Right lobe of liver (tissue), 6 donors: ENCODE measurements at regions not wholly inside any gene's neighbourhood (a gene's known extent, or its start where the extent isn't known, plus 50 kb on each side); places are given as distances from the start of the nearest gene placed in this dataset.

Source experiments
- ATAC-seq, 4 donors: fragments of 200-7000 bp; cut with Tn5 transposase; one replicate each; pipeline ENCODE4 v1.9.1; 2020; ENCODE audit warnings: mild to moderate bottlenecking in 4 of 4, moderate library complexity in 4 of 4
- DNase-seq, 3 donors: peaks; one replicate each; pipeline ENCODE4 v3.0.0-alpha.2; 2020
- H3K27ac ChIP-seq, 3 donors: fragments of 200-600 bp; one replicate each; pipeline ENCODE4 v1.8.0; 2022
- H3K27me3 ChIP-seq, 2 donors: fragments of 200-600 bp; one replicate each; pipeline ENCODE4 v1.8.0; 2022
- H3K36me3 ChIP-seq, 4 donors: fragments of 200-600 bp; sonication (generic) in 1 of 4; one replicate each; pipeline versions ENCODE4 v1.5.1 to v1.8.0; 2017 to 2022; ENCODE audit warnings: control low read depth in 1 of 4
- H3K4me1 ChIP-seq, 4 donors: fragments of 200-600 bp; sonication (generic) in 1 of 4; one replicate each; pipeline versions ENCODE4 v1.5.1 to v1.8.0; 2017 to 2022; ENCODE audit warnings: control low read depth in 1 of 4
- H3K4me3 ChIP-seq, 3 donors: fragments of 200-600 bp; one replicate each; pipeline ENCODE4 v1.8.0; 2022
- H3K9me3 ChIP-seq, 4 donors: fragments of 200-600 bp; sonication (generic) in 1 of 4; one replicate each; pipeline versions ENCODE4 v1.5.1 to v1.8.0; 2017 to 2022; ENCODE audit warnings: control low read depth in 1 of 4
- CTCF ChIP-seq, 4 donors: fragments of 200-600 bp in 3 of 4; fragments of 450-650 bp in 1 of 4; IDR thresholded peaks; one replicate each; pipeline versions ENCODE4 v1.5.1 to v1.8.0; 2016 to 2022; ENCODE audit warnings: antibody characterized with exemption in 4 of 4, mild to moderate bottlenecking in 2 of 4
- POLR2A ChIP-seq: fragments of 450-650 bp; IDR thresholded peaks from one replicate; pipeline ENCODE4 v1.6.1; 2017; ENCODE audit warnings: antibody characterized with exemption, mild to moderate bottlenecking
- WGBS: methylation state at CpG from one replicate; pipeline ENCODE4 v1.1.6; 2018; ENCODE audit warnings: low coverage, low lambda C conversion rate; ENCODE audit not compliant: insufficient coverage; ENCODE audit errors: missing lambda C conversion rate; 5-methylcytosine and 5-hydroxymethylcytosine counted together
- intact Hi-C, 2 donors: fragments of 100-400 bp; cut with DNase I; formaldehyde crosslinking; loops; one replicate each; pipeline versions ENCODE4 v1.11.2 to v1.14.1; 2022
- donor health status: DM: no; HTN: yes; CAD: no.
- donor health status: DM: no; HTN: no; CAD: no.
- donor health status: DM: no; HTN: no; CAD: no.
- donor health status: DM: no; HTN: yes; CAD: no.
- donor health status: DM: no; HTN: yes; CAD: no.

GRCh38 chr12:107484941-107485340 lies 200.7 kb upstream of the PWP1 start:
- intact Hi-C loops: no loop called here
- 71% methylated on average over 1 of the region's 1 CpG for WGBS
- no peaks in the 10 kb centered on the region for H3K9me3 ChIP-seq
- H3K4me1 ChIP-seq: peaks cover 0 to 6% (median 0%) of the 10 kb centered on the region in 4 donors
- ATAC-seq: no peak
- H3K27ac ChIP-seq: no peak overlapping the region
- no peaks in the 10 kb centered on the region for H3K27me3 ChIP-seq
- no peaks in the 10 kb centered on the region for H3K36me3 ChIP-seq
- DNase-seq: no peak
- no peak overlapping the region for H3K4me3 ChIP-seq
- no peak for TF ChIP-seq POLR2A
- no peak for TF ChIP-seq CTCF (IDR thresholded peaks at IDR 0.05)

- TF ChIP-seq CTCF (IDR thresholded peaks at IDR 0.05) (no peak), POLR2A (no peak)
- no peak for DNase-seq
- H3K4me3 ChIP-seq: no peak overlapping the region
- 18% methylated on average over 1 of the region's 1 CpG for WGBS
- peaks cover 0 to 6% (median 0%) of the 10 kb centered on the region in 4 donors for H3K4me1 ChIP-seq
- H3K36me3 ChIP-seq: no peaks in the 10 kb centered on the region
- H3K27ac ChIP-seq: no peak overlapping the region
- H3K27me3 ChIP-seq: no peaks in the 10 kb centered on the region
- intact Hi-C loops: no loop called here
- H3K9me3 ChIP-seq: no peaks in the 10 kb centered on the region
- peak in 1 of 4 donors; percentile 36 for ATAC-seq
These were observed 199.9 kb upstream of the PWP1 start for GRCh38 chr12:107485731-107486130.

- Histone ChIP-seq H3K36me3 (no peaks in the 10 kb centered on the region), H3K27me3 (no peaks in the 10 kb centered on the region), H3K27ac (no peak overlapping the region), H3K4me1 (peaks cover 0 to 6% (median 0%) of the 10 kb centered on the region in 4 donors), H3K9me3 (no peaks in the 10 kb centered on the region), H3K4me3 (no peak overlapping the region)
- DNase-seq: no peak
- 68% methylated on average over 2 of the region's 2 CpGs for WGBS
- intact Hi-C loops: no loop called here
- ATAC-seq: peak in 1 of 4 donors; percentile 68
- TF ChIP-seq CTCF (IDR thresholded peaks at IDR 0.05) (no peak), POLR2A (no peak)
These were observed 199.3 kb upstream of the PWP1 start for GRCh38 chr12:107486140-107486892.

GRCh38 chr12:107487011-107487680 lies 198.5 kb upstream of the PWP1 start:
- Histone ChIP-seq H3K4me3 (no peak overlapping the region), H3K27me3 (no peaks in the 10 kb centered on the region), H3K27ac (no peak overlapping the region), H3K36me3 (no peaks in the 10 kb centered on the region), H3K9me3 (no peaks in the 10 kb centered on the region), H3K4me1 (peaks cover 0 to 6% (median 0%) of the 10 kb centered on the region in 4 donors)
- DNase-seq: no peak
- no peak for TF ChIP-seq POLR2A
- WGBS: 100% methylated on average over 1 of the region's 2 CpGs
- ATAC-seq: no peak
- intact Hi-C loops: no loop called here

GRCh38 chr12:107488666-107489065 lies 196.9 kb upstream of the PWP1 start:
- Histone ChIP-seq H3K27me3 (no peaks in the 10 kb centered on the region), H3K4me1 (peaks cover 0 to 16% (median 0%) of the 10 kb centered on the region in 4 donors), H3K4me3 (no peak overlapping the region), H3K27ac (no peak overlapping the region), H3K9me3 (no peaks in the 10 kb centered on the region), H3K36me3 (no peaks in the 10 kb centered on the region)
- ATAC-seq: no peak
- TF ChIP-seq CTCF (IDR thresholded peaks at IDR 0.05) (no peak), POLR2A (no peak)
- DNase-seq: no peak
- intact Hi-C loops: no loop called here
- WGBS: 63% methylated on average over 2 of the region's 2 CpGs
